Middle frontal gyrus (tissue), 1 donor: ENCODE measurements at regions not wholly inside any gene's neighbourhood (a gene's known extent, or its start where the extent isn't known, plus 50 kb on each side); places are given as distances from the start of the nearest gene placed in this dataset.

Source experiments
- DNase-seq: peaks from one replicate; pipeline ENCODE4 v3.0.0-alpha.2; 2015; ENCODE audit warnings: low spot score; ENCODE audit errors: extremely low spot score

GRCh38 chr16:8283195-8283594, 307.1 kb downstream of the TMEM114 start:
- no peak for DNase-seq

- no peak for DNase-seq
Measured at GRCh38 chr16:8278031-8278580, 312.2 kb downstream of the TMEM114 start.

- no peak for DNase-seq
Measured at GRCh38 chr16:8271344-8271743, 319.0 kb downstream of the TMEM114 start.

GRCh38 chr16:8262299-8262698, 328.0 kb downstream of the TMEM114 start:
- no peak for DNase-seq

GRCh38 chr16:8260140-8260539, 330.2 kb downstream of the TMEM114 start:
- no peak for DNase-seq

GRCh38 chr16:8258523-8258922, 331.8 kb downstream of the TMEM114 start:
- DNase-seq = no peak

GRCh38 chr16:8257561-8257960, 332.8 kb downstream of the TMEM114 start:
- no peak for DNase-seq

GRCh38 chr16:8254405-8254804, 335.9 kb downstream of the TMEM114 start:
- DNase-seq = no peak

- no peak for DNase-seq
Measured at GRCh38 chr16:8253718-8254117, 336.6 kb downstream of the TMEM114 start.

GRCh38 chr16:8251727-8252126, 338.6 kb downstream of the TMEM114 start:
- DNase-seq = no peak

- DNase-seq = no peak
Measured at GRCh38 chr16:8251298-8251697, 339.0 kb downstream of the TMEM114 start.

- no peak for DNase-seq
Measured at GRCh38 chr16:8247993-8248392, 342.3 kb downstream of the TMEM114 start.

- no peak for DNase-seq
Measured at GRCh38 chr16:8243981-8244380, 346.3 kb downstream of the TMEM114 start.

- DNase-seq = no peak
Measured at GRCh38 chr16:8241408-8241807, 348.9 kb downstream of the TMEM114 start.

GRCh38 chr16:8239443-8239842, 350.9 kb downstream of the TMEM114 start:
- no peak for DNase-seq

- no peak for DNase-seq
Measured at GRCh38 chr16:8237452-8237851, 352.9 kb downstream of the TMEM114 start.

- no peak for DNase-seq
Measured at GRCh38 chr16:8236816-8237215, 353.5 kb downstream of the TMEM114 start.

GRCh38 chr16:8230497-8230896, 359.8 kb downstream of the TMEM114 start:
- no peak for DNase-seq

- no peak for DNase-seq
Measured at GRCh38 chr16:8229011-8229520, 361.2 kb downstream of the TMEM114 start.

GRCh38 chr16:8217201-8217600, 373.1 kb downstream of the TMEM114 start:
- no peak for DNase-seq

- no peak for DNase-seq
Measured at GRCh38 chr16:8204769-8205168, 385.5 kb downstream of the TMEM114 start.

- no peak for DNase-seq
Measured at GRCh38 chr16:8204096-8204495, 386.2 kb downstream of the TMEM114 start.

- DNase-seq = no peak
Measured at GRCh38 chr16:8203101-8203500, 387.2 kb downstream of the TMEM114 start.

- no peak for DNase-seq
Measured at GRCh38 chr16:8200839-8201238, 389.5 kb downstream of the TMEM114 start.
